H9 (cell line): ENCODE measurements at regions not wholly inside any gene's neighbourhood (a gene's known extent, or its start where the extent isn't known, plus 50 kb on each side); places are given as distances from the start of the nearest gene placed in this dataset.

Experiments
- DNase-seq: peaks from one replicate; pipeline ENCODE4 v3.0.0-alpha.2; 2017
- H2AFZ ChIP-seq: one replicate; pipeline ENCODE4 v1.6.1; 2013; ENCODE audit warnings: mild to moderate bottlenecking, low read length, control low read depth, moderate library complexity
- H2AK5ac ChIP-seq: 2 replicates; pipeline ENCODE4 v1.6.1; 2013; ENCODE audit warnings: low read length, control low read depth, mixed read lengths; ENCODE audit not compliant: insufficient read length
- H2BK120ac ChIP-seq: one replicate; pipeline ENCODE4 v1.6.1; 2013; ENCODE audit warnings: low read depth, mild to moderate bottlenecking, low read length, control low read depth, inconsistent platforms; ENCODE audit not compliant: poor library complexity, severe bottlenecking
- H2BK12ac ChIP-seq: 2 replicates; pipeline ENCODE4 v1.6.1; 2013; ENCODE audit warnings: low read length, control low read depth, mixed read lengths, low read depth; ENCODE audit not compliant: insufficient read length
- H2BK15ac ChIP-seq: 2 replicates; pipeline ENCODE4 v1.6.1; 2013; ENCODE audit warnings: low read depth, low read length, control low read depth
- H2BK20ac ChIP-seq: one replicate; pipeline ENCODE4 v1.6.1; 2013; ENCODE audit warnings: low read depth, mild to moderate bottlenecking, low read length, control low read depth, inconsistent platforms; ENCODE audit not compliant: poor library complexity, severe bottlenecking
- H2BK5ac ChIP-seq: 2 replicates; pipeline ENCODE4 v1.6.1; 2013; ENCODE audit warnings: low read length, control low read depth, mixed read lengths; ENCODE audit not compliant: insufficient read length
- H3K14ac ChIP-seq: 2 replicates; pipeline ENCODE4 v1.6.1; 2013; ENCODE audit warnings: low read length, control low read depth; ENCODE audit not compliant: insufficient read depth
- H3K18ac ChIP-seq: 2 replicates; pipeline ENCODE4 v1.6.1; 2013; ENCODE audit warnings: low read depth, mild to moderate bottlenecking, mixed read lengths, low read length, control low read depth; ENCODE audit not compliant: insufficient read length
- H3K23ac ChIP-seq: 2 replicates; pipeline ENCODE4 v1.6.1; 2013; ENCODE audit warnings: low read length, control low read depth, mixed read lengths, low read depth; ENCODE audit not compliant: insufficient read length
- H3K23me2 ChIP-seq: 2 replicates; pipeline ENCODE4 v1.6.1; 2013; ENCODE audit warnings: low read depth, mild to moderate bottlenecking, mixed read lengths, low read length, control low read depth; ENCODE audit not compliant: insufficient read length, poor library complexity, severe bottlenecking
- H3K27ac ChIP-seq: 2 replicates; pipeline ENCODE4 v1.5.1; 2013; ENCODE audit warnings: low read length, control low read depth, mixed read lengths, low read depth; ENCODE audit not compliant: insufficient read length
- H3K27me3 ChIP-seq: 2 replicates; pipeline ENCODE4 v1.6.1; 2013; ENCODE audit warnings: low read length, control low read depth, inconsistent platforms; ENCODE audit not compliant: insufficient read depth
- H3K4ac ChIP-seq: 2 replicates; pipeline ENCODE4 v1.6.1; 2013; ENCODE audit warnings: low read depth, mild to moderate bottlenecking, control low read depth, inconsistent platforms, low read length, moderate library complexity
- H3K4me1 ChIP-seq: 2 replicates; pipeline ENCODE4 v1.6.1; 2013; ENCODE audit warnings: low read length, control low read depth, inconsistent platforms; ENCODE audit not compliant: insufficient read depth
- H3K4me2 ChIP-seq: 2 replicates; pipeline ENCODE4 v1.6.1; 2013; ENCODE audit warnings: low read length, control low read depth, mixed read lengths; ENCODE audit not compliant: insufficient read length, insufficient read depth
- H3K56ac ChIP-seq: 2 replicates; pipeline ENCODE4 v1.6.1; 2013; ENCODE audit warnings: low read depth, mild to moderate bottlenecking, mixed read lengths, low read length, control low read depth; ENCODE audit not compliant: insufficient read length
- H3K79me1 ChIP-seq: 2 replicates; pipeline ENCODE4 v1.6.1; 2013; ENCODE audit warnings: low read depth, mild to moderate bottlenecking, moderate library complexity, low read length, control low read depth, inconsistent platforms; ENCODE audit not compliant: insufficient read depth, poor library complexity, severe bottlenecking
- H3K79me2 ChIP-seq: 2 replicates; pipeline ENCODE4 v1.6.1; 2013; ENCODE audit warnings: low read length, control low read depth, inconsistent platforms; ENCODE audit not compliant: insufficient read depth
- H3K9ac ChIP-seq: 2 replicates; pipeline ENCODE4 v1.6.1; 2013; ENCODE audit warnings: low read length, control low read depth, mixed read lengths; ENCODE audit not compliant: insufficient read length; ENCODE audit errors: extremely low read depth
- H3K9me3 ChIP-seq: one replicate; pipeline ENCODE4 v1.6.1; 2013; ENCODE audit warnings: low read depth, low read length, inconsistent platforms; ENCODE audit not compliant: control insufficient read depth
- H3T11ph ChIP-seq: one replicate; pipeline ENCODE4 v1.6.1; 2013; ENCODE audit warnings: mild to moderate bottlenecking, low read length, control low read depth, inconsistent platforms
- H4K20me1 ChIP-seq: one replicate; pipeline ENCODE4 v1.6.1; 2013; ENCODE audit not compliant: control insufficient read depth, insufficient read length, insufficient read depth
- H4K5ac ChIP-seq: 2 replicates; pipeline ENCODE4 v1.6.1; 2013; ENCODE audit warnings: low read depth, mild to moderate bottlenecking, mixed read lengths, low read length, control low read depth; ENCODE audit not compliant: insufficient read length
- H4K8ac ChIP-seq: replicated peaks from 2 replicates; pipeline ENCODE4 v1.6.1; 2013; ENCODE audit warnings: low read length, control low read depth, mixed read lengths, low read depth; ENCODE audit not compliant: insufficient read length
- H4K91ac ChIP-seq: 2 replicates; pipeline ENCODE4 v1.6.1; 2013; ENCODE audit warnings: low read depth, mild to moderate bottlenecking, moderate library complexity, mixed read lengths, low read length, control low read depth; ENCODE audit not compliant: insufficient read length
- H3K27ac Mint-ChIP-seq, 3 experiments: 2 replicates in 2 of 3; 3 replicates in 1 of 3; pipeline ENCODE4 v1.8.0; 2020 to 2021; ENCODE audit warnings: mixed read lengths in 3 of 3, mild to moderate bottlenecking in 1 of 3, moderate library complexity in 1 of 3
- H3K27me3 Mint-ChIP-seq: 2 replicates; pipeline ENCODE4 v1.8.0; 2021; ENCODE audit warnings: low read depth, mild to moderate bottlenecking, moderate library complexity, mixed read lengths
- H3K36me3 Mint-ChIP-seq, 3 experiments: 2 replicates in 2 of 3; 3 replicates in 1 of 3; pipeline ENCODE4 v1.8.0; 2020 to 2021; ENCODE audit warnings: low read depth in 3 of 3, mixed read lengths in 3 of 3; ENCODE audit not compliant: insufficient read depth in 1 of 3
- H3K4me1 Mint-ChIP-seq, 2 experiments: 2 replicates each; pipeline ENCODE4 v1.8.0; 2020; ENCODE audit warnings: mixed read lengths in 2 of 2
- H3K4me3 Mint-ChIP-seq, 2 experiments: 2 replicates in 1 of 2; 3 replicates in 1 of 2; pipeline ENCODE4 v1.8.0; 2020 to 2021; ENCODE audit warnings: mild to moderate bottlenecking in 2 of 2, mixed read lengths in 2 of 2, moderate library complexity in 1 of 2
- H3K9me3 Mint-ChIP-seq, 2 experiments: 2 replicates in 1 of 2; 3 replicates in 1 of 2; pipeline ENCODE4 v1.8.0; 2020; ENCODE audit warnings: mild to moderate bottlenecking in 2 of 2, mixed read lengths in 2 of 2, moderate library complexity in 1 of 2
- WGBS: extraction: QIAGEN DNeasy Blood & Tissue Kit; methylation state at CpG from one replicate; pipeline ENCODE4 v1.1.7; 2013; ENCODE audit warnings: missing lambda C conversion rate, low lambda C conversion rate, mixed read lengths; ENCODE audit not compliant: insufficient read length; ENCODE audit errors: extremely low coverage; 5-methylcytosine and 5-hydroxymethylcytosine counted together
- TF ChIP-seq, protein P1 (sequence below): fragments of 200-600 bp; sonication (generic); conservative IDR thresholded peaks from 3 replicates; pipeline ENCODE4 v1.8.0; 2021; ENCODE audit warnings: antibody characterized with exemption, mild to moderate bottlenecking

DNA sequence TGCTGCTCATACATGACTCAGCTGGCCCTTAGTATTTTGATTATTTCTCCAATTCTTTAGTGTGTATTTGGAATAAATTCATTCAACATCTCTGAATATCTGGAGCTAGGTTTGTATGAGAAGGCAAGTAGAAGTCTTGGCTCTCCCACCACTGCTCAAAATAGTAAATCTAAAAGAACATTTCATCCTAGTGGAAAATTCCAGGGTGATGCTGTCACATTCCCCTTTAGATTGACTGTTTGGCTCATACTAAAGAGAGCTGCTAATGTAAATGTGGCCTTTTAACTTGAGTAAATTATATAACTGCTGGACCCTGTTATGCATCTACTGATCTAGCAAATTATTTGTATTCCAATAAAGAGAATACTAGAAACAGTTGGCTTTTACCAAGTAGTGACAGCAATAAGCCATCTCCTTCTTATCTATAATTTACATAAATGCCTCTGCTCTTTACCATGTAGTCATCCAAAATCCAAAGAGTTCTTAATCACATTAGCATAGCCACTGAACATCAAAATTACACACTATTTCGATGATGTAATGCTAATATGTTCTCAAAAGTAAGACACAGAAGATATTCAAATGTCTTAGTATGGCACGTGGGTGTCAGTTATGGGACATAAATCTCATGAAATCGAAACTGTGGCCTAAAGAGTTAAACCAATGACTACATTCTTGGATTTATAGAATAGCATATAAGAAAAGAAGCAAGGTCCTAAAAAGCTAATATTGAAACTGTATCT is 86.9 kb upstream of the KCND2 start:
- no peaks in the 10 kb centered on the region for H3K79me2 ChIP-seq
- H3K23ac ChIP-seq, result no peak overlapping the region
- Mint-ChIP-seq H3K4me1 (peaks cover 21 to 24% of the 10 kb centered on the region in 2 experiments), H3K36me3 (no peaks in the 10 kb centered on the region), H3K9me3 (no peaks in the 10 kb centered on the region), H3K27me3 (no peaks in the 10 kb centered on the region), H3K4me3 (no peak overlapping the region), H3K27ac (no peak overlapping the region)
- no peak overlapping the region for H2BK120ac ChIP-seq
- no peaks in the 10 kb centered on the region for H3K79me1 ChIP-seq
- H2BK15ac ChIP-seq, result no peak overlapping the region
- no peak overlapping the region for H3K14ac ChIP-seq
- no peak overlapping the region for H2BK20ac ChIP-seq
- no peaks in the 10 kb centered on the region for H3K23me2 ChIP-seq
- no peak overlapping the region for H3K4me2 ChIP-seq
- no peak overlapping the region for H3K9ac ChIP-seq
- no peak overlapping the region for H2BK5ac ChIP-seq
- TF ChIP-seq, protein P1, sequence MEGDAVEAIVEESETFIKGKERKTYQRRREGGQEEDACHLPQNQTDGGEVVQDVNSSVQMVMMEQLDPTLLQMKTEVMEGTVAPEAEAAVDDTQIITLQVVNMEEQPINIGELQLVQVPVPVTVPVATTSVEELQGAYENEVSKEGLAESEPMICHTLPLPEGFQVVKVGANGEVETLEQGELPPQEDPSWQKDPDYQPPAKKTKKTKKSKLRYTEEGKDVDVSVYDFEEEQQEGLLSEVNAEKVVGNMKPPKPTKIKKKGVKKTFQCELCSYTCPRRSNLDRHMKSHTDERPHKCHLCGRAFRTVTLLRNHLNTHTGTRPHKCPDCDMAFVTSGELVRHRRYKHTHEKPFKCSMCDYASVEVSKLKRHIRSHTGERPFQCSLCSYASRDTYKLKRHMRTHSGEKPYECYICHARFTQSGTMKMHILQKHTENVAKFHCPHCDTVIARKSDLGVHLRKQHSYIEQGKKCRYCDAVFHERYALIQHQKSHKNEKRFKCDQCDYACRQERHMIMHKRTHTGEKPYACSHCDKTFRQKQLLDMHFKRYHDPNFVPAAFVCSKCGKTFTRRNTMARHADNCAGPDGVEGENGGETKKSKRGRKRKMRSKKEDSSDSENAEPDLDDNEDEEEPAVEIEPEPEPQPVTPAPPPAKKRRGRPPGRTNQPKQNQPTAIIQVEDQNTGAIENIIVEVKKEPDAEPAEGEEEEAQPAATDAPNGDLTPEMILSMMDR, result no peak
- H3K27ac ChIP-seq, result no peak overlapping the region
- peaks cover 3% of the 10 kb centered on the region; the same call in 1 of the 2 replicates for H3K4me1 ChIP-seq
- H4K91ac ChIP-seq, result no peak overlapping the region
- H2AFZ ChIP-seq, result no peak overlapping the region
- H3K4ac ChIP-seq, result no peak overlapping the region
- no peak overlapping the region for H3T11ph ChIP-seq
- H3K18ac ChIP-seq, result no peak overlapping the region
- no peak overlapping the region for H2BK12ac ChIP-seq
- no peak overlapping the region for H2AK5ac ChIP-seq
- H4K5ac ChIP-seq, result no peak overlapping the region
- no peak for DNase-seq
- H3K9me3 ChIP-seq, result no peaks in the 10 kb centered on the region
- no peaks in the 10 kb centered on the region for H4K20me1 ChIP-seq
- WGBS, result no CpG with 5 or more reads among the region's 3 CpGs
- no peaks in the 10 kb centered on the region for H3K27me3 ChIP-seq
- no peak overlapping the region for H4K8ac ChIP-seq
- H3K56ac ChIP-seq, result no peak overlapping the region
